OCI-LY3 (cell line): ENCODE measurements at regions not wholly inside any gene's neighbourhood (a gene's known extent, or its start where the extent isn't known, plus 50 kb on each side); places are given as distances from the start of the nearest gene placed in this dataset.

ENCODE experiments used
- CTCF ChIP-seq: fragments of 200-600, 300-600 bp; sonication (generic); IDR thresholded peaks from 2 replicates; pipeline ENCODE4 v1.5.1; 2014; ENCODE audit warnings: antibody characterized with exemption, low read length, low read depth
- EZH2phosphoT487 ChIP-seq: fragments of 200-600 bp; shearing (Covaris generic); IDR thresholded peaks from 2 replicates; pipeline ENCODE4 v1.6.1; 2018; ENCODE audit warnings: antibody characterized with exemption, mixed run types, low read depth

GRCh38 chr14:51525739-51526138 lies 126.0 kb upstream of the FRMD6 start:
- TF ChIP-seq CTCF (no peak), EZH2phosphoT487 (no peak)
